ENCODE measurements at regions not wholly inside any gene's neighbourhood (a gene's known extent, or its start where the extent isn't known, plus 50 kb on each side); places are given as distances from the start of the nearest gene placed in this dataset.

DNA sequence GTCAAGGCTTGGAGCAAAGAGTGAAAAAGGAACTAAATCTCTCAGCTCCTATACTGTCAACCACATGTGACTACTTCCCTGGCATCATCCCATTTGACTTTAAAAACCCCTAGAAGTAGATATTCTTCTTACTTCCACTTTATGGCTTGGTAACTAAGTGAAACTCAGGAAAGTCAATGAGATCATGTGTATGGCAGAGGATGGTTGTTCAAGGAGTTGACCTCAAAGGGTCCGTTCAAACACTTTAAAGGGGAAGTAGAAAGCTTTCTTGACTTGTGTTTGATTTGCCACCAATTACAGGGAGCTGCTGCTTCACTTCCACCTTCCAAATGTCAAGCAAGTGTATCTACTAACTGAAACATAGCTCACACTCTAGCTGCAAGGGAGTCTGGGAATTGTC lies 187.2 kb downstream of the RAB28 start:
- no peak for TF ChIP-seq POLR2A (IDR thresholded peaks at IDR 0.05)
- TF ChIP-seq, protein P1, sequence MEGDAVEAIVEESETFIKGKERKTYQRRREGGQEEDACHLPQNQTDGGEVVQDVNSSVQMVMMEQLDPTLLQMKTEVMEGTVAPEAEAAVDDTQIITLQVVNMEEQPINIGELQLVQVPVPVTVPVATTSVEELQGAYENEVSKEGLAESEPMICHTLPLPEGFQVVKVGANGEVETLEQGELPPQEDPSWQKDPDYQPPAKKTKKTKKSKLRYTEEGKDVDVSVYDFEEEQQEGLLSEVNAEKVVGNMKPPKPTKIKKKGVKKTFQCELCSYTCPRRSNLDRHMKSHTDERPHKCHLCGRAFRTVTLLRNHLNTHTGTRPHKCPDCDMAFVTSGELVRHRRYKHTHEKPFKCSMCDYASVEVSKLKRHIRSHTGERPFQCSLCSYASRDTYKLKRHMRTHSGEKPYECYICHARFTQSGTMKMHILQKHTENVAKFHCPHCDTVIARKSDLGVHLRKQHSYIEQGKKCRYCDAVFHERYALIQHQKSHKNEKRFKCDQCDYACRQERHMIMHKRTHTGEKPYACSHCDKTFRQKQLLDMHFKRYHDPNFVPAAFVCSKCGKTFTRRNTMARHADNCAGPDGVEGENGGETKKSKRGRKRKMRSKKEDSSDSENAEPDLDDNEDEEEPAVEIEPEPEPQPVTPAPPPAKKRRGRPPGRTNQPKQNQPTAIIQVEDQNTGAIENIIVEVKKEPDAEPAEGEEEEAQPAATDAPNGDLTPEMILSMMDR (IDR thresholded peaks at IDR 0.05), result no peak

Measured in tibial nerve (tissue), 3 donors.